Mesothelial cell of epicardium (in vitro differentiated cells): ENCODE measurements at regions not wholly inside any gene's neighbourhood (a gene's known extent, or its start where the extent isn't known, plus 50 kb on each side); places are given as distances from the start of the nearest gene placed in this dataset.

Source experiments
- DNase-seq, 2 experiments: peaks; one replicate each; pipeline ENCODE4 v3.0.0; 2021; ENCODE audit warnings: low spot score in 2 of 2; ENCODE audit not compliant: unreplicated experiment in 2 of 2
- H3K27ac Mint-ChIP-seq: 2 replicates; pipeline ENCODE4 v1.8.0; 2021; ENCODE audit warnings: mixed read lengths
- H3K27me3 Mint-ChIP-seq: 2 replicates; pipeline ENCODE4 v1.8.0; 2021; ENCODE audit warnings: low read depth, mixed read lengths
- H3K36me3 Mint-ChIP-seq: 2 replicates; pipeline ENCODE4 v1.8.0; 2021; ENCODE audit warnings: mixed read lengths
- H3K4me1 Mint-ChIP-seq: 2 replicates; pipeline ENCODE4 v1.8.0; 2021; ENCODE audit warnings: mixed read lengths
- H3K4me3 Mint-ChIP-seq: 2 replicates; pipeline ENCODE4 v1.8.0; 2021; ENCODE audit warnings: mild to moderate bottlenecking, moderate library complexity, mixed read lengths
- H3K9me3 Mint-ChIP-seq: 2 replicates; pipeline ENCODE4 v1.8.0; 2021; ENCODE audit warnings: mixed read lengths
- TF ChIP-seq, protein P1 (sequence below): fragments of 200-600 bp; sonication (generic); IDR thresholded peaks from one replicate; pipeline ENCODE4 v1.5.0; 2021; ENCODE audit warnings: antibody characterized with exemption; ENCODE audit not compliant: unreplicated experiment

DNA sequence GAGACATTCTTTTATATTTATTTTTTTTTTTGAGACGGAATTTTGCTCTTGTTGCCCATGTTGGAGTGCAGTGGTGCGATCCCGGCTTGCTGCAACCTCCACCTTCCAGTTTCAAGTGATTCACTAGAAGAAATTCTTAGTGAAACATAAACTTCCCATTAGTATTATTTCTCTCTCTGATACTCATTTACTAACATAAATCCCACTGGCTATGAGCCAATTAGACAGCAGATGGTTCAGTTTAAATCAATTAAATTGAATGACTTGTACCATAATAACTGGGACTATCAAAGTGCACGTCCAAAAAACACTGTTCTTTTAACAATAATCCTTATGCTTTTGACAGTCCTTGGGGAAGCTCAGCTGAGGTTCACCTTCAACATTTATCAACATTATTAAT is 111.2 kb upstream of the PTCHD4 start:
- H3K9me3 Mint-ChIP-seq, result peaks cover 14% of the 10 kb centered on the region
- no peak overlapping the region for H3K27ac Mint-ChIP-seq
- no peak overlapping the region for H3K4me3 Mint-ChIP-seq
- TF ChIP-seq, protein P1, sequence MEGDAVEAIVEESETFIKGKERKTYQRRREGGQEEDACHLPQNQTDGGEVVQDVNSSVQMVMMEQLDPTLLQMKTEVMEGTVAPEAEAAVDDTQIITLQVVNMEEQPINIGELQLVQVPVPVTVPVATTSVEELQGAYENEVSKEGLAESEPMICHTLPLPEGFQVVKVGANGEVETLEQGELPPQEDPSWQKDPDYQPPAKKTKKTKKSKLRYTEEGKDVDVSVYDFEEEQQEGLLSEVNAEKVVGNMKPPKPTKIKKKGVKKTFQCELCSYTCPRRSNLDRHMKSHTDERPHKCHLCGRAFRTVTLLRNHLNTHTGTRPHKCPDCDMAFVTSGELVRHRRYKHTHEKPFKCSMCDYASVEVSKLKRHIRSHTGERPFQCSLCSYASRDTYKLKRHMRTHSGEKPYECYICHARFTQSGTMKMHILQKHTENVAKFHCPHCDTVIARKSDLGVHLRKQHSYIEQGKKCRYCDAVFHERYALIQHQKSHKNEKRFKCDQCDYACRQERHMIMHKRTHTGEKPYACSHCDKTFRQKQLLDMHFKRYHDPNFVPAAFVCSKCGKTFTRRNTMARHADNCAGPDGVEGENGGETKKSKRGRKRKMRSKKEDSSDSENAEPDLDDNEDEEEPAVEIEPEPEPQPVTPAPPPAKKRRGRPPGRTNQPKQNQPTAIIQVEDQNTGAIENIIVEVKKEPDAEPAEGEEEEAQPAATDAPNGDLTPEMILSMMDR, result no peak
- DNase-seq, result no peak
- no peaks in the 10 kb centered on the region for H3K36me3 Mint-ChIP-seq
- H3K4me1 Mint-ChIP-seq, result peaks cover 5% of the 10 kb centered on the region
- H3K27me3 Mint-ChIP-seq, result no peaks in the 10 kb centered on the region

DNA sequence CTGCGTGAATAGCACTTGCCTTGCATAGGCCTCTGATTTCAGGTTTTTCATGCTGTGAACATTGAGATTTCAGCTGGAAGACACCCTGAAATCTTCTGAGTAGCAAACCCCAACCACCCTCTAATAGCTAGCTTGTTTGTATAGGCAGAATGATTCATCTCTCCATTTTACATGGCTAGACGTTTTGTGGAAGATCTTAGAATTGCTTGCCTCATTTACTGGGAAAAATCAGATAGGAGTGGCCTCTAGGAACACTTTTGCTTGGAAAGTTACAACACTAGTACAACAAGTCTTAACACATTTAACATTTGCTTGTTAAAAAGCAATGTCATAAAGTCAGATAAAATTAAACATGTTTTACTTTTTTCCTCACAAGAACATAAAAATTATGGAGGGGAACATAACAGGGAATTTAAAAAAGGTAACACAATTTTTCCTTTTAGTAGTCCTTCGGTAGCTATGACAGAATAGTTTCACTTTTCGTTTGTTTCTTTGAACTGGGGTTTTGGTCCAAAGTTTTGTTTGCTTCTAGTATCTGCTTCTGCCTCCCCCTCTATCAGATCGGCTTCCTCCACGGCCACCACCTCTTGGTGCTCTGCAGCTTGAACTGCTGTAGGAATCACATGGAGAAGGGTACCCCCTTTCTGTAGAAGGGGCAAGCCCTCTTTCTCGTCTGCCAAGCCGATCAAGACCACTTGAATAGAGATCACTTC is 102.2 kb upstream of the PTCHD4 start:
- peaks cover 2% of the 10 kb centered on the region for H3K36me3 Mint-ChIP-seq
- no peaks in the 10 kb centered on the region for H3K27me3 Mint-ChIP-seq
- H3K9me3 Mint-ChIP-seq, result peaks cover 36% of the 10 kb centered on the region
- DNase-seq, result no peak
- H3K4me1 Mint-ChIP-seq, result peaks cover 10% of the 10 kb centered on the region
- H3K4me3 Mint-ChIP-seq, result no peak overlapping the region
- H3K27ac Mint-ChIP-seq, result no peak overlapping the region
- TF ChIP-seq, protein P1, result no peak

DNA sequence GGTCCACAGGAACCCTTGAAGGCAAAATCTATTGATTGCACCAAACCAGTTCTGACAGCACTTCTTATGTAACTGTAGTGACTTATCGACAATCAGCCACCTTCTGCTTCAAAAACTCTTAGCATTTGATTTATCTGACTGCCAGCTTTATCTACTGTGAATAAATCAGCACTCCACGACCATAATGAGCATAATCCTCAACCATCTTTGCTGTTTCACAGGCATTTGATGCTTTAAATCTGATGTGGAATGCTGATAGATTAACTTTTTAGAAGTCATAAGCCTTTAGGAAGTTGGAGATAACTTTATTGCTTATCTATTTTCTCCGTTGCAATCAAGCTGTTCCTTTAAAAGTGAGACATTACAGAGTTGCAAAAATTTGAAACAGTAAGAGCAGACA is 101.5 kb upstream of the PTCHD4 start:
- Mint-ChIP-seq H3K27me3 (no peaks in the 10 kb centered on the region), H3K36me3 (peaks cover 2% of the 10 kb centered on the region), H3K4me3 (no peak overlapping the region), H3K4me1 (peaks cover 10% of the 10 kb centered on the region), H3K27ac (no peak overlapping the region), H3K9me3 (peaks cover 28% of the 10 kb centered on the region)
- TF ChIP-seq, protein P1, result no peak
- no peak for DNase-seq

DNA sequence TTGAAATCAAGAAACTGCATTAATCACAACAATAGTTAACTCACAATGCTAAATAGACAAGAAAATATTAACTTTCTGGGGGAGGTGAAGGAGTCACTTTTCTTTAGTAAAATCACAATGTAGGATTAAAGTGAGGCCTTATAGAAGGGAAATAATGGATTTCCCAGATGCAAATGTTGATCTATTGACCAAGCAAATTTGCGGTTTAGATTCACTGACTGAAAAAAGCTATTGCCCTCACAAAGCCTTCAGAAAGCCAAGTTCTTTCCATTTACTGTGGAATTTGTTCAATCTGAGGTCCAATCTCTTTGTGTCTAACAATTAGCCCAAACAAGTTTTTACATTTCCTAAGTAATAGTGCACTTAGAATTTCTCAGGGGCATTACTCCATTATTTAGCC is 95.1 kb upstream of the PTCHD4 start:
- no peak overlapping the region for H3K27ac Mint-ChIP-seq
- no peak overlapping the region for H3K4me3 Mint-ChIP-seq
- H3K9me3 Mint-ChIP-seq, result peaks cover 25% of the 10 kb centered on the region
- no peak for DNase-seq
- H3K27me3 Mint-ChIP-seq, result no peaks in the 10 kb centered on the region
- H3K36me3 Mint-ChIP-seq, result peaks cover 6% of the 10 kb centered on the region
- peaks cover 2% of the 10 kb centered on the region for H3K4me1 Mint-ChIP-seq
- TF ChIP-seq, protein P1, result no peak

DNA sequence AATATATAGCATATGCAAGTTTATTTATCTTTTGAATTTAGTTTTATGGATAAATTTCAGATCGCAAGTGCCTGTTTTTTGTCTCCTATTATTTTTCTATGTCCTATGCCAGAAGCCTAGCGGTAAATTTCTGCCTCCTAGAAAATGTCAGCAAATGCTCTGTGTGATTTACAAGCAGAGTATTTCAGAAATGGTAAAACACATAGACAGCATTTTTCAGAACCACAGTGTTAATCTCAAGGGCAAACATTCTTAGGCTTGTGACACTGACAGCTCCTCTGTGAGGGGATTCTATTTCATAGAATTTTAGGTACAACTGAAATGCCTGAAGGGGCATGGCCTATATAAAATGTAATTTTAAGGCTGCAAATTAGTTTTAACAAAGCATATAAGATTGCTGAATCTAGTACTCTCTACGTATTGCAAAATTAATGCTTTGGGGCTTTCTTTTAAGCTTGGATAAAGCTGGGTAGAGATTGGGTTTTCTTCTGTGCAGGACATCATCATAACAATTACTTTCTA is 89.9 kb upstream of the PTCHD4 start:
- Mint-ChIP-seq H3K27ac (no peak overlapping the region), H3K36me3 (peaks cover 3% of the 10 kb centered on the region), H3K4me3 (no peak overlapping the region), H3K9me3 (peaks cover 26% of the 10 kb centered on the region), H3K27me3 (no peaks in the 10 kb centered on the region), H3K4me1 (peaks cover 5% of the 10 kb centered on the region)
- no peak for DNase-seq
- TF ChIP-seq, protein P1, result no peak
